Suprapubic skin (tissue), 4 donors: ENCODE measurements at regions not wholly inside any gene's neighbourhood (a gene's known extent, or its start where the extent isn't known, plus 50 kb on each side); places are given as distances from the start of the nearest gene placed in this dataset.

Experiments
- CTCF ChIP-seq, 2 donors: fragments of 200-600 bp in 1 of 2; fragments of 450-650 bp in 1 of 2; sonication (generic) in 1 of 2; IDR thresholded peaks; one replicate each; pipeline ENCODE4 v1.5.1; 2016 to 2019; ENCODE audit warnings: antibody characterized with exemption in 2 of 2, mild to moderate bottlenecking in 1 of 2, moderate library complexity in 1 of 2
- EP300 ChIP-seq: sonication (generic); formaldehyde crosslinking; IDR thresholded peaks from one replicate; pipeline ENCODE4 v1.6.1; 2017; ENCODE audit warnings: antibody characterized with exemption
- POLR2A ChIP-seq, 2 donors: fragments of 450-650 bp; IDR thresholded peaks; one replicate each; pipeline ENCODE4 v1.6.1; 2017; ENCODE audit warnings: antibody characterized with exemption in 2 of 2, mild to moderate bottlenecking in 2 of 2, moderate library complexity in 2 of 2
- POLR2AphosphoS5 ChIP-seq, 3 donors: sonication (generic); formaldehyde crosslinking; IDR thresholded peaks; one replicate each; pipeline ENCODE4 v1.6.1; 2017; ENCODE audit warnings: antibody characterized with exemption in 3 of 3

- TF ChIP-seq CTCF (IDR thresholded peaks at IDR 0.05) (no peak), POLR2A (IDR thresholded peaks at IDR 0.05) (no peak), EP300 (no peak), POLR2AphosphoS5 (IDR thresholded peaks at IDR 0.05) (no peak)
Observed at GRCh38 chr4:66160606-66161005, 490.3 kb upstream of the EPHA5 start.
